B cell (primary cell): ENCODE measurements at regions not wholly inside any gene's neighbourhood (a gene's known extent, or its start where the extent isn't known, plus 50 kb on each side); places are given as distances from the start of the nearest gene placed in this dataset.

Source experiments
- ATAC-seq: fragments of 200-7000 bp; cut with Tn5 transposase; one replicate; pipeline ENCODE4 v1.10.0; 2021; ENCODE audit warnings: low read depth, mild to moderate bottlenecking, moderate number of reproducible peaks, moderate library complexity
- CTCF ChIA-PET: fragments of 350-600 bp; sonication (Branson Sonifier 250); formaldehyde crosslinking; loops from one replicate; lab custom pipeline; 2021; ENCODE audit warnings: antibody characterized with exemption, inconsistent platforms; lab: Charles Lee
- POLR2A ChIA-PET: fragments of 350-600 bp; sonication (Branson Sonifier 250); formaldehyde crosslinking; loops from one replicate; lab custom pipeline; 2021; ENCODE audit warnings: antibody characterized with exemption; lab: Charles Lee
- DNase-seq: peaks from one replicate; pipeline ENCODE4 v3.0.0; 2013
- H2AFZ ChIP-seq: 2 replicates; pipeline ENCODE4 v1.6.1; 2012; ENCODE audit warnings: mild to moderate bottlenecking, low read depth, low read length; ENCODE audit not compliant: insufficient read depth, poor library complexity, severe bottlenecking
- H3K27ac ChIP-seq, 2 donors: 1 replicate in 1 of 2; 2 replicates in 1 of 2; pipeline ENCODE4 v1.5.1; 2012 to 2013; ENCODE audit warnings: low read length in 2 of 2, mild to moderate bottlenecking in 2 of 2, moderate library complexity in 1 of 2
- H3K27me3 ChIP-seq, 4 experiments: fragments of 200-600 bp in 1 of 4; sonication (generic) in 1 of 4; replicated peaks in 1 of 4; 1 replicate in 2 of 4; 2 replicates in 2 of 4; pipeline versions ENCODE4 v1.6.1 to v1.7.0; 2013 to 2016; ENCODE audit warnings: low read length in 3 of 4, mild to moderate bottlenecking in 2 of 4, mixed read lengths in 1 of 4, moderate library complexity in 1 of 4; ENCODE audit not compliant: insufficient read depth in 4 of 4, control insufficient read depth in 3 of 4; ENCODE audit errors: control extremely low read depth in 1 of 4
- H3K36me3 ChIP-seq, 2 experiments: replicated peaks in 1 of 2; 1 replicate in 1 of 2; 2 replicates in 1 of 2; pipeline versions ENCODE4 v1.6.1 to v1.7.1; 2013; ENCODE audit warnings: low read length in 1 of 2; ENCODE audit not compliant: insufficient read depth in 2 of 2, control insufficient read depth in 1 of 2; ENCODE audit errors: control extremely low read depth in 1 of 2, extremely low read depth in 1 of 2
- H3K4me1 ChIP-seq, 2 donors: fragments of 200-600 bp in 1 of 2; sonication (generic) in 1 of 2; 1 replicate in 1 of 2; 2 replicates in 1 of 2; pipeline versions ENCODE4 v1.5.1 to v1.6.1; 2013 to 2017; ENCODE audit warnings: low read length in 2 of 2; ENCODE audit not compliant: control insufficient read depth in 2 of 2, insufficient read depth in 2 of 2
- H3K4me2 ChIP-seq: replicated peaks from 2 replicates; pipeline ENCODE3; 2012; ENCODE audit warnings: mild to moderate bottlenecking, low read depth, low read length; ENCODE audit not compliant: poor library complexity, severe bottlenecking
- H3K4me3 ChIP-seq, 5 experiments: fragments of 200-600 bp in 1 of 5; sonication (generic) in 1 of 5; 1 replicate in 3 of 5; 2 replicates in 2 of 5; pipeline versions ENCODE4 v1.5.1 to v1.7.0; 2011 to 2016; ENCODE audit warnings: low read length in 4 of 5, mild to moderate bottlenecking in 4 of 5, low read depth in 2 of 5, control low read depth in 1 of 5, moderate library complexity in 1 of 5; ENCODE audit not compliant: insufficient read depth in 1 of 5; ENCODE audit errors: control extremely low read depth in 1 of 5, extremely low read depth in 1 of 5
- H3K79me2 ChIP-seq: fragments of 200-600 bp; sonication (generic); one replicate; pipeline ENCODE4 v1.6.0; 2016; ENCODE audit warnings: low read length; ENCODE audit not compliant: control insufficient read depth, insufficient read depth
- H3K9ac ChIP-seq: fragments of 200-600 bp; sonication (generic); 2 replicates; pipeline ENCODE4 v1.6.1; 2017; ENCODE audit warnings: mild to moderate bottlenecking, low read length, moderate library complexity
- H3K9me3 ChIP-seq, 3 donors: one replicate each; pipeline versions ENCODE4 v1.6.1 to v1.7.1; 2013; ENCODE audit warnings: low read length in 2 of 3; ENCODE audit not compliant: control insufficient read depth in 2 of 3, insufficient read depth in 1 of 3; ENCODE audit errors: control extremely low read depth in 1 of 3
- H4K20me1 ChIP-seq: 2 replicates; pipeline ENCODE4 v1.6.0; 2012; ENCODE audit warnings: mild to moderate bottlenecking, low read length; ENCODE audit not compliant: insufficient read depth, control insufficient read depth, poor library complexity, severe bottlenecking
- H3K27ac Mint-ChIP-seq: one replicate; pipeline ENCODE4 v1.8.0; 2021; ENCODE audit warnings: mixed read lengths
- H3K27me3 Mint-ChIP-seq: one replicate; pipeline ENCODE4 v1.8.0; 2021; ENCODE audit warnings: mixed read lengths
- H3K4me1 Mint-ChIP-seq: one replicate; pipeline ENCODE4 v1.8.0; 2021; ENCODE audit warnings: mixed read lengths
- H3K4me3 Mint-ChIP-seq: one replicate; pipeline ENCODE4 v1.8.0; 2021; ENCODE audit warnings: mixed read lengths
- H3K9me3 Mint-ChIP-seq: one replicate; pipeline ENCODE4 v1.8.0; 2022; ENCODE audit warnings: mixed read lengths; ENCODE audit not compliant: insufficient read depth
- EZH2 ChIP-seq: IDR thresholded peaks from 2 replicates; pipeline ENCODE4 v1.6.1; 2012; ENCODE audit warnings: borderline replicate concordance, low read depth, mild to moderate bottlenecking, moderate library complexity, low read length; ENCODE audit not compliant: insufficient read depth, poor library complexity, severe bottlenecking
- WGBS: methylation state at CpG from one replicate; pipeline ENCODE4 v1.1.5; 2013; ENCODE audit warnings: missing lambda C conversion rate; ENCODE audit not compliant: insufficient coverage; 5-methylcytosine and 5-hydroxymethylcytosine counted together
- intact Hi-C: fragments of 100-400 bp; cut with micrococcal nuclease; formaldehyde crosslinking; loops from one replicate; pipeline ENCODE4 v1.10.0; 2022
- TF ChIP-seq, protein P1 (sequence below): fragments of 200-600 bp; IDR thresholded peaks from one replicate; pipeline ENCODE4 v1.8.0; 2022; ENCODE audit warnings: antibody characterized with exemption, mild to moderate bottlenecking

DNA sequence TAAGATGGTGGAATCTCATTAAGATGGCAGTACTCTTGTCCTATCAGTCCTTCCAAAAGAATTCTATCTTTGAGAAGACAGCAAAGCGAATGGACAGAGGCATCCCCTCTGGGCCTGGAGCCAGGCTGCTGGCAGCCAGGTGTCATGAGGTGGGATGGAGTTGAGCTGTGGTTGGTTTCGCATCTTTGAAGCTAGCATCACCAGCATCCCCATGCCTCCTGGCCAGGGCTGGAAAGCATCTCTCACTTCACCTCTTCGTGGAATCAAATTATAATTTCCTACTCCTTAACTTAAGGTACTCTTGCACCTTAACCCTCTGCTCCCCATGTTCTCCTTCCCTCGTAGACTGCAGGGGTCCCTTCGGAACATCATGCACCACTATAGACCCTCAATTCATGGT, 248.3 kb downstream of the GADD45G start:
- CTCF ChIA-PET: no interaction called here
- Mint-ChIP-seq H3K4me1 (no peaks in the 10 kb centered on the region), H3K27me3 (peaks cover 15% of the 10 kb centered on the region), H3K27ac (no peak overlapping the region), H3K4me3 (no peak overlapping the region), H3K9me3 (no peaks in the 10 kb centered on the region)
- TF ChIP-seq, protein P1, sequence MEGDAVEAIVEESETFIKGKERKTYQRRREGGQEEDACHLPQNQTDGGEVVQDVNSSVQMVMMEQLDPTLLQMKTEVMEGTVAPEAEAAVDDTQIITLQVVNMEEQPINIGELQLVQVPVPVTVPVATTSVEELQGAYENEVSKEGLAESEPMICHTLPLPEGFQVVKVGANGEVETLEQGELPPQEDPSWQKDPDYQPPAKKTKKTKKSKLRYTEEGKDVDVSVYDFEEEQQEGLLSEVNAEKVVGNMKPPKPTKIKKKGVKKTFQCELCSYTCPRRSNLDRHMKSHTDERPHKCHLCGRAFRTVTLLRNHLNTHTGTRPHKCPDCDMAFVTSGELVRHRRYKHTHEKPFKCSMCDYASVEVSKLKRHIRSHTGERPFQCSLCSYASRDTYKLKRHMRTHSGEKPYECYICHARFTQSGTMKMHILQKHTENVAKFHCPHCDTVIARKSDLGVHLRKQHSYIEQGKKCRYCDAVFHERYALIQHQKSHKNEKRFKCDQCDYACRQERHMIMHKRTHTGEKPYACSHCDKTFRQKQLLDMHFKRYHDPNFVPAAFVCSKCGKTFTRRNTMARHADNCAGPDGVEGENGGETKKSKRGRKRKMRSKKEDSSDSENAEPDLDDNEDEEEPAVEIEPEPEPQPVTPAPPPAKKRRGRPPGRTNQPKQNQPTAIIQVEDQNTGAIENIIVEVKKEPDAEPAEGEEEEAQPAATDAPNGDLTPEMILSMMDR: no peak
- no peak for TF ChIP-seq EZH2
- no peak overlapping the region for H3K4me3 ChIP-seq
- H3K27me3 ChIP-seq: peaks cover 0 to 8% (median 0%) of the 10 kb centered on the region in 4 experiments
- DNase-seq (no peak), ATAC-seq (no peak)
- H3K4me1 ChIP-seq: no peaks in the 10 kb centered on the region
- 92% methylated on average over 4 of the region's 5 CpGs for WGBS
- no peaks in the 10 kb centered on the region for H4K20me1 ChIP-seq
- no peak overlapping the region for H2AFZ ChIP-seq
- H3K4me2 ChIP-seq: no peak overlapping the region
- POLR2A ChIA-PET: no interaction called here
- intact Hi-C loops: no loop called here
- H3K9ac ChIP-seq: no peak overlapping the region
- no peaks in the 10 kb centered on the region for H3K36me3 ChIP-seq
- no peaks in the 10 kb centered on the region for H3K79me2 ChIP-seq
- H3K27ac ChIP-seq: no peak overlapping the region
- no peaks in the 10 kb centered on the region for H3K9me3 ChIP-seq

DNA sequence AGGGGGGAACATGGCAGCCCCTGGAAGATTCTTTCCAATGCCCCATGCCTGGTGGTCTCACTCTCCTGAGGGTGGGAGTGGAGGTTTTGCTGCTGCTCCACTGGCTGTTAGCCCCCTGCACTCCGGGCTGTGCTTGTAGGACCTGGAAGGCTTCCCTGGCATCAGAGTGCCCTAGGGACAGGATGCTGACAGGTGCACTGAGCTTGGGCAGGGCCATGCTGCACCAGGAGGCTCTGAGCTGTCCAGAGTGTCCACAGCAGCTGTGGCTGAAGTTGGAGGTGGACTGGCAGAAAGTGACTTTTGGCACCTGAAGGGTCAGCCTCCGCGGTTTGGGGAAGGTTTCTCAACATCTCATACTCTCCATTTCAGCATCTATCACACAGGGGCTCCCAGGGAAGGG, 249.1 kb downstream of the GADD45G start:
- H3K27me3 ChIP-seq: peaks cover 0 to 8% (median 0%) of the 10 kb centered on the region in 4 experiments
- 88% methylated on average over 1 of the region's 3 CpGs for WGBS
- intact Hi-C loops: no loop called here
- ChIA-PET POLR2A (no interaction called here), CTCF (no interaction called here)
- no peak overlapping the region for H3K27ac ChIP-seq
- H3K9me3 Mint-ChIP-seq: no peaks in the 10 kb centered on the region
- H3K4me1 Mint-ChIP-seq: no peaks in the 10 kb centered on the region
- H3K27me3 Mint-ChIP-seq: peaks cover 17% of the 10 kb centered on the region
- no peak overlapping the region for H3K27ac Mint-ChIP-seq
- no peak overlapping the region for H3K4me2 ChIP-seq
- H3K9me3 ChIP-seq: no peaks in the 10 kb centered on the region
- H3K9ac ChIP-seq: no peak overlapping the region
- H2AFZ ChIP-seq: no peak overlapping the region
- no peaks in the 10 kb centered on the region for H4K20me1 ChIP-seq
- no peaks in the 10 kb centered on the region for H3K4me1 ChIP-seq
- TF ChIP-seq, protein P1: no peak
- TF ChIP-seq EZH2: no peak
- no peak for ATAC-seq
- DNase-seq: no peak
- no peak overlapping the region for H3K4me3 ChIP-seq
- no peak overlapping the region for H3K4me3 Mint-ChIP-seq
- H3K36me3 ChIP-seq: no peaks in the 10 kb centered on the region
- H3K79me2 ChIP-seq: no peaks in the 10 kb centered on the region
